Fibroblast of skin of left biceps (primary cell): ENCODE measurements at regions not wholly inside any gene's neighbourhood (a gene's known extent, or its start where the extent isn't known, plus 50 kb on each side); places are given as distances from the start of the nearest gene placed in this dataset.

Source experiments
- DNase-seq, 2 experiments: peaks; one replicate each; pipeline ENCODE4 v3.0.0-alpha.2; 2013; ENCODE audit warnings: low read depth in 2 of 2

GRCh38 chr18:41545091-41545888 is 409.7 kb upstream of the PIK3C3 start:
- no peak for DNase-seq

DNA sequence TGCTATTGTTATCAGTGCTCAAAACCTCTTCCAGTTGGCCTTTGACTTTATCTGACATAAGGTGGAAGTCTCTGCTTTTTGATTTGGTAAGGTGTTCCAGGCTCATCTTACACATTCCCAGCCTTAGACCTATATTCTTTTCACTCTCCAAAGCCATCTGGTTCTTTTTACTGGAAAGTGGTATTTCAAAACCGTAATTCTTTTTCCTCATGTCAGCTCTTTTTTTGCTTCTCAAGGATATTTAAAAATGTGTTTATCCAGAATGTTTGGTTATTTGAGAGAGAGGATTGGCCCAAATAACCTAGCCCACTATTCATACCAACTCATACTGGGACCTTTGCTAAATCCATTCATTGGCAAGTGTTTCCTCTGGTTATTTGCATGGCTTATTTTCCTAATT is 411.2 kb upstream of the PIK3C3 start:
- DNase-seq, result no peak

GRCh38 chr18:41540237-41540871 is 414.7 kb upstream of the PIK3C3 start:
- DNase-seq, result no peak

GRCh38 chr18:41538751-41539150 is 416.3 kb upstream of the PIK3C3 start:
- DNase-seq, result no peak

GRCh38 chr18:41537666-41538065 is 417.4 kb upstream of the PIK3C3 start:
- no peak for DNase-seq

DNA sequence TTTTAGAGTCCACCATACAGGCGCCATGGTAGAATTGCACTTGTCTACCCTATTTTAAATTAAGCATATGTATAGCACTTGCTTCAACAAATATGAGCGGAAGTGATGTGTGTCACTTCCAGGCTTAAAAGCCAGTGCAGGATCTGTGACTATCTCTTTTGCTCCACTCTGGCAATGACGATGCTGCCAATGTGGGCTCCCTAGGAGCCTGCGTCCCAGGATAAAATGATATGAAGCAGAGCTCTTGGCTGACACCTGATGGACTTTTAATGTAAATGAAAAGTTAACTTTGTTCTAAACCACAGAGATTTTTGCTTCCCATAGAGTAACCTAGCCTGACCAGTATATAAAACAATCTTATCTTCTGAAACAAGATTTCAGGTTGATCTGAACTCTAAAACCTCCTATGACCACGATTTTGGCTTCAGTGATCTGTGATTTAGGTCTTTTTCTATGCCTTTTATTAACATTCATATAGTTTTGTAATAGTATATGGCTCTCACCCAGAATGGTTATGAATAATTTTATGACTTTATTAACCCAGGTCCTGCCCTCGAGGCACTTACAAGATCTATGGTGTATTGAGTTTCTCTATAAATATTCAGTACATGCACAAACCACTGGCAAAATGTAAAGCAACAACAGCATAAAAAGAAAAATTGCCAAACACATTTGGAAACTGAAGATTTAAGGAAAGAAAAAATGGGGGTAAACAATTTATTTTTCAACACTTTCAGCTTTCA is 422.5 kb upstream of the PIK3C3 start:
- DNase-seq, result no peak

DNA sequence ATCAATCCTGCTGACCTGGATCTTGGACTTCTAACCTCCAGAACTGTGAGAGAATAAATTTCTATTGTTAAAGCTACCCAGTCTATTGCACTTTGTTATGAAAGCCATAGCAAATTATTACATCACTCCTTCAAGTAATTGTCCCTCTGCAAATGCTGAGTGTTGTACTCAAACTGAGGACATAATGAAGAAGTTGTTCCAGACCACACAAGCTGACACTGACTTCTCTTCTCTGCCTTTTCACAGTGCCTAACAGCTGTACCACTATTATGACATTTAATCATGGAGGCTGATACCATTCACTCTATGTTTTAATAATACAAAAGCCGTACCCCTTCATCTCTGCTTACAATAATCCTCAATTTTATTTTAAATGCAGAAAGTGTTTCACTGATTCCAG is 424.1 kb upstream of the PIK3C3 start:
- DNase-seq, result no peak

DNA sequence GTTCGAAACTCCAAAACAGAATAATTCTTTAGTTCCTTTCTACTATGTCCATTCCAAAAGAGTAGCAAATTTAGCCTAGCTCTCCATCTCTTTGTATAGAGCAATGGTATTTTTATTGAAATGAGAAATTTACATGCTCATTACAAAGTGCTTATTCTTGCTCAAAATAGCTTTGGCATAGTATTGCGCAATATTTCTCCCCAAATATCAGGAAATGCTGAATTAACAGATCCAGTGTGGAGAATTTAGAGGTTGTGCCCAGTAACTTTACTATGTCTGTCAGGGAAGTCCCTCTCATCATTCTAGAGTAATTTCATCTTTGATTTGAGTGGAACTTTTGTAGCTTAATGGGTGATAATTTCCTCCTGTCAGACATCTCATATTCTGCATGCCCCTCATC is 425.9 kb upstream of the PIK3C3 start:
- no peak for DNase-seq

DNA sequence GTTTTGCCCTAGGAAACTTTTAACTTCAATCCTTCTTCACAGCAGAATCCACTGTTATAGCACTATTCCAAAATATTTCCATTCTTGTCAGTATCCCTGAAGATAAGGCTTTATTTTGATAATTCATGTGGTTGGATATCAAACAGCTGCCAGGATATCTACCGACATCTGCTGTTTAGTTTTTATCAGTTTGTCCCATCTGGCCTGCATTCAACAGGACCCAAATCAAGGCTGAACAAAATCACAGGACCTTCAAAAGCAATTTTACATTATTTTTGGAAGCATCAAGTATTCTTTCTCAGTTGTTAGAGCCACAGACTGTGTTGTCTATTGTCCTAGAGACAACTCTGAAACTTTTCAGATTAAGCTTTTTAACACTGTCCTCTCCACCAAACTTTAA is 429.0 kb upstream of the PIK3C3 start:
- no peak for DNase-seq

DNA sequence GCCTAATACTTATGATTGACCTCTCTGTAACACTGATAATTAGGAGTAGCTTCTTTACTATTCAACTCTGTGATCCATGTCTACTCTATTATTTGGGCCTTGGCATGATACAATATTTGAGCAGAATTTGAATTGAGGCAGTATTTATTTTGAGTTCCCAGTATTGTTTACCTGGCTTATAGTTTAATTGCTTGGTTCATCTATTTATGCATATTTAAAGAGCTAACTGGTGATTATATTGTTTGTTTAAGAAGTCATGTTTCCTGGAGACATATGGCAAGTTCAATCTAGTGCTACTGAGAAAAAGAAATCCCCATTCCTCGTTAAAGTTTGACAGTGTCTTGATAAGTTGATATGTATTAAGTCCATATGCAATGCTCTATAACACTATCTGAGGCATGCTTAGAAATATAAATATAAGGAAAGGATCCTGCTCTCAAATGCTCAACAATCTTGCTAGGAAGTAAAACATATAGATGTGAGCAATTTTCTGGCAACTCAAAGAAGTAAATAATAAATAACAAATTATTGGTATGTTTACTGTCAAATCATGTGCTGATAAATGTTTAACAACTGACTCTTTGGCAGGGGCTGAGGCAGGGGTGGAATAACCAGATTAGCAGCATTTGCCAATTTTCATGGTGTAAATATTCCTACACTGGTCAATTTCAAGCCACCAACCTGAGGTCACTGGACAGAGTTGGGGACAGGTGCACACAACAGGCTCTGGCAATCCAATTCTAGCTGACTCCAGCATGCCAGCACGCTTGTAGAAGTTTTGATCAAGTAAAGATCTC is 430.2 kb upstream of the PIK3C3 start:
- DNase-seq, result no peak

- DNase-seq, result no peak
These were observed 437.9 kb upstream of the PIK3C3 start for GRCh38 chr18:41517142-41517541.

- DNase-seq, result no peak
These were observed 441.6 kb upstream of the PIK3C3 start for GRCh38 chr18:41513438-41513837.

- DNase-seq, result no peak
These were observed 450.7 kb upstream of the PIK3C3 start for GRCh38 chr18:41504316-41504715.

DNA sequence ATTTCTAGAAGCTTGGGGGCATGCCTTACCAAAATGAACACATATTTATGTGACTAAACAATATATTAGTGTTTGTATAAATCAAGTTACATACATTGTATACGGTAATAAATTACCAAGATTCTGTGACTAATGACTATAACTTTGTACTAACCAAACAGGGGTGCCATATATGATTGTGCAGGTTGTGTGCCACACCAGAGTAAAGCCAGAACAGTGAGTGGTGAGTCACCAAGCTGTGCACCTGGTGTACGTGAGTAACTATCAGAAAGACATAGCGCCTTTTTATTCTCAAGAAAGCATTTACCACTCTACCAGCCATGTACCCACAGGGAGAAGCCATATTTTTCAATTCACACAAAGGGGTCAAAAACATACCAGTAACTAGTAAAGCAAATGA is 453.2 kb upstream of the PIK3C3 start:
- DNase-seq, result no peak

- DNase-seq, result no peak
These were observed 455.7 kb upstream of the PIK3C3 start for GRCh38 chr18:41499345-41499744.

GRCh38 chr18:41490861-41491260 is 464.2 kb upstream of the PIK3C3 start:
- no peak for DNase-seq

DNA sequence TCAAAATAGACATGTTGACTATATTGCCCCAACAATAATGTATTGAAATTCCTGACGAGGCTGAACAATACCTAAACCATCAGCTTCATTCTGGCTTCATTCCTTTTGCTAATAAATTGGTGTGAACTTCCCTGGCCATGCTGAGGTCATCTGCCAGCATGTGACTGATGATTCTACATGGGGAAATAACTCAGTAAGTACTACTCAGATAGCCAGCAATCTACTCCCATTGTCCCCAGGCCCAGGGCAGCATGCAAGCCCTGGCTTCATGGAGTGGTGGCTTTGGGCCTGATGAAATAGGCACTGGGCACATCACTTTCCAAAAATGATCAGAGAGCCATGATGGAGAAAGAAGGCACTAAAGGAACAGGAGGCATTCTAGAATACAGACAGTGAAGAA is 468.5 kb upstream of the PIK3C3 start:
- no peak for DNase-seq

- DNase-seq, result no peak
These were observed 471.0 kb upstream of the PIK3C3 start for GRCh38 chr18:41484069-41484468.

DNA sequence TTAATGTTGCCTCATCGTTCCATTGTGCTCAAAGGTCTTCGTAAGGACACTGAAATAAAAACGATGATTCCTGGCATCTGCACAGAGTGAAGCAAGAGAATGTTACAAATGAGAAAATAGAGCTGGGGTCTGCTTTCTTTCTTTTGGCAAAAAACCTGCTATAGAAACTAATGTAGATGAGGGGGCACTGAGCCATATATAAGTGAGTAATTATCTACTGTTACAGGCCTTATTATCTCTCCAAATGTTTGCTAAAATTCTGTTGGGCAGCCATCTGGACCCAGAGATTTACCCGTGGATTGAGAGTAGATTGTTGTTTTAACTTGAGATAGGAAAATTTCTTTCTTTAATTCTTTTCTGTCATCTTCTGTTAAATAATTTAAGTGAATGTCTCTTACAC is 472.5 kb upstream of the PIK3C3 start:
- DNase-seq, result no peak

GRCh38 chr18:41466436-41467160 is 488.4 kb upstream of the PIK3C3 start:
- no peak for DNase-seq

- DNase-seq, result no peak
These were observed 489.6 kb upstream of the PIK3C3 start for GRCh38 chr18:41465386-41465785.
